RPMI7951 (cell line): ENCODE measurements at regions not wholly inside any gene's neighbourhood (a gene's known extent, or its start where the extent isn't known, plus 50 kb on each side); places are given as distances from the start of the nearest gene placed in this dataset.
"Not testable (repeated sequence)": the region's sequence is repeated elsewhere in the genome, so short reads cannot be mapped to it uniquely, and the experiment has no call there.

ENCODE experiments used
- DNase-seq: peaks from one replicate; pipeline ENCODE4 v3.0.0-alpha.2; 2012; ENCODE audit warnings: low read depth

GRCh38 chr17:14732211-14732610 lies 431.3 kb downstream of the HS3ST3B1 start:
- no peak for DNase-seq

GRCh38 chr17:14731591-14731990 lies 430.7 kb downstream of the HS3ST3B1 start:
- no peak for DNase-seq

GRCh38 chr17:14730821-14731220 lies 429.9 kb downstream of the HS3ST3B1 start:
- DNase-seq, result peak; percentile 39

GRCh38 chr17:14725729-14726128 lies 424.8 kb downstream of the HS3ST3B1 start:
- no peak for DNase-seq

- DNase-seq, result no peak
Measured at GRCh38 chr17:14724770-14725169, 423.9 kb downstream of the HS3ST3B1 start.

- not testable (repeated sequence) for DNase-seq
Measured at GRCh38 chr17:14723349-14723748, 422.5 kb downstream of the HS3ST3B1 start.

- no peak for DNase-seq
Measured at GRCh38 chr17:14719942-14720341, 419.1 kb downstream of the HS3ST3B1 start.

GRCh38 chr17:14717859-14718258 lies 417.0 kb downstream of the HS3ST3B1 start:
- DNase-seq, result no peak

- no peak for DNase-seq
Measured at GRCh38 chr17:14715561-14715960, 414.7 kb downstream of the HS3ST3B1 start.

GRCh38 chr17:14712611-14713021 lies 411.7 kb downstream of the HS3ST3B1 start:
- DNase-seq, result no peak

GRCh38 chr17:14704121-14704520 lies 403.2 kb downstream of the HS3ST3B1 start:
- DNase-seq, result no peak

GRCh38 chr17:14701886-14702285 lies 401.0 kb downstream of the HS3ST3B1 start:
- no peak for DNase-seq

- DNase-seq, result no peak
Measured at GRCh38 chr17:14699574-14700185, 398.8 kb downstream of the HS3ST3B1 start.

- no peak for DNase-seq
Measured at GRCh38 chr17:14693382-14693781, 392.5 kb downstream of the HS3ST3B1 start.

- DNase-seq, result no peak
Measured at GRCh38 chr17:14690704-14691103, 389.8 kb downstream of the HS3ST3B1 start.

GRCh38 chr17:14688134-14688533 lies 387.3 kb downstream of the HS3ST3B1 start:
- no peak for DNase-seq

- peak; percentile 34 for DNase-seq
Measured at GRCh38 chr17:14672830-14673229, 371.9 kb downstream of the HS3ST3B1 start.

GRCh38 chr17:14670861-14671260 lies 370.0 kb downstream of the HS3ST3B1 start:
- DNase-seq, result no peak

- DNase-seq, result no peak
Measured at GRCh38 chr17:14664511-14664910, 363.6 kb downstream of the HS3ST3B1 start.

- no peak for DNase-seq
Measured at GRCh38 chr17:14641117-14641516, 340.2 kb downstream of the HS3ST3B1 start.

- no peak for DNase-seq
Measured at GRCh38 chr17:14637260-14637659, 336.4 kb downstream of the HS3ST3B1 start.

GRCh38 chr17:14630621-14631020 lies 329.7 kb downstream of the HS3ST3B1 start:
- no peak for DNase-seq

- DNase-seq, result no peak
Measured at GRCh38 chr17:14630046-14630445, 329.2 kb downstream of the HS3ST3B1 start.

- no peak for DNase-seq
Measured at GRCh38 chr17:14622615-14623101, 321.8 kb downstream of the HS3ST3B1 start.
